Fibroblast of villous mesenchyme (primary cell): ENCODE measurements at regions not wholly inside any gene's neighbourhood (a gene's known extent, or its start where the extent isn't known, plus 50 kb on each side); places are given as distances from the start of the nearest gene placed in this dataset.

Source experiments
- DNase-seq: peaks from one replicate; pipeline ENCODE4 v3.0.0-alpha.2; 2010; ENCODE audit warnings: low read depth
- H3K4me3 ChIP-seq: 2 replicates; pipeline ENCODE4 v1.5.1; 2011; ENCODE audit warnings: low read depth, mild to moderate bottlenecking, low read length
- TF ChIP-seq, protein P1 (sequence below): IDR thresholded peaks from 2 replicates; pipeline ENCODE4 v1.5.1; 2012; ENCODE audit warnings: low read depth, mild to moderate bottlenecking, low read length; ENCODE audit not compliant: insufficient read depth

DNA sequence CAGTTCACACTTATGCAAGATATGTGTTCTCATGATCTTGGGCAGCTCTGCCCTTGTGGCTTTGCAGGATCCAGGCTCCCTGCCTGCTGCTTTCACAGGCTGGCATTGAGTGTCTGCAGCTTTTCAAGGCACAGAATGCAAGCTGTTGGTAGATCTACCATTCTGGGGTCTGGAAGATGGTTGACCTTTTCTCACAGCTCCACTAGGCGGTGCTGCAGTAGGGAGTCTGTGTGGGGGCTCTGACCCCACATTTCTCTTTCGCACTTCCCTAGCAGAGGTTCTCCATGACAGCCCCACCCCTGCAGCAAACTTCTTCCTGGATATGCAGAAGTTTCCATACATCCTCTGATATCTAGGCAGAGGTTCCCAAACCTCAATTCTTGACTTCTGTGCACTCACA, 500.5 kb downstream of the BRINP3 start:
- TF ChIP-seq, protein P1, sequence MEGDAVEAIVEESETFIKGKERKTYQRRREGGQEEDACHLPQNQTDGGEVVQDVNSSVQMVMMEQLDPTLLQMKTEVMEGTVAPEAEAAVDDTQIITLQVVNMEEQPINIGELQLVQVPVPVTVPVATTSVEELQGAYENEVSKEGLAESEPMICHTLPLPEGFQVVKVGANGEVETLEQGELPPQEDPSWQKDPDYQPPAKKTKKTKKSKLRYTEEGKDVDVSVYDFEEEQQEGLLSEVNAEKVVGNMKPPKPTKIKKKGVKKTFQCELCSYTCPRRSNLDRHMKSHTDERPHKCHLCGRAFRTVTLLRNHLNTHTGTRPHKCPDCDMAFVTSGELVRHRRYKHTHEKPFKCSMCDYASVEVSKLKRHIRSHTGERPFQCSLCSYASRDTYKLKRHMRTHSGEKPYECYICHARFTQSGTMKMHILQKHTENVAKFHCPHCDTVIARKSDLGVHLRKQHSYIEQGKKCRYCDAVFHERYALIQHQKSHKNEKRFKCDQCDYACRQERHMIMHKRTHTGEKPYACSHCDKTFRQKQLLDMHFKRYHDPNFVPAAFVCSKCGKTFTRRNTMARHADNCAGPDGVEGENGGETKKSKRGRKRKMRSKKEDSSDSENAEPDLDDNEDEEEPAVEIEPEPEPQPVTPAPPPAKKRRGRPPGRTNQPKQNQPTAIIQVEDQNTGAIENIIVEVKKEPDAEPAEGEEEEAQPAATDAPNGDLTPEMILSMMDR: no peak
- no peak for DNase-seq
- no peak overlapping the region for H3K4me3 ChIP-seq

DNA sequence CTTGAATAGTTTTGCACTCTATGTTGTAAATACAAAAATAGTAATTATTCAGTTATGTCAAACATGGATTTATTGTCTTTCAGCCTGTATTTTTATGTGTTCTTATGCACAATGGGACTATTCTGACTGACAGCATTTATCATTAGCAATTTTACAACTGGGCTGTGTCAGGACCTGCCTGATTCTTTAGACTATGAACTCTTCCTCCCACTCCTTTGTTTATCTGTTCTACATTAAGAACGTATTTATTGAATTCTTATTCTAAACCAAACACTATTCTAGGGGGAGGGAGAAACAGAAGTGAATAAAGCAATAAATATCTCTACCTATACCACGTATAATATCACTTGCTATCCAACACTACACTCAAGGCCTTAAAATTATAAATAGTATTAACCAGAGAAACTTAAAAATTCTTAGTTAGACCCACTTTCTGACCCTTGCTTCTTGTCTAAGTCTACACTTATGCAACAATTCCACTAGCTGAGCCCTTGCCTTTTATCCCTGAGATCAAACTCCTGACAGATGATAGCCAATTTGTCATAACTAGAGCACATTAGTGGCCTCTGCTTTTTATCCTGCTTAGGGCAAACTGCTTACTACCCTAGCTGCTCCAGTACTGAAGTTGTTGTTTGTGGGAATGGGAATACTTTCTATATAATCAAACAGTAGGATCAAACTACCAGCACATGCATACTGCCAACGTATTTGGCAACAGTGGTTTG, 494.3 kb downstream of the BRINP3 start:
- no peak overlapping the region for H3K4me3 ChIP-seq
- no peak for DNase-seq
- TF ChIP-seq, protein P1: no peak

DNA sequence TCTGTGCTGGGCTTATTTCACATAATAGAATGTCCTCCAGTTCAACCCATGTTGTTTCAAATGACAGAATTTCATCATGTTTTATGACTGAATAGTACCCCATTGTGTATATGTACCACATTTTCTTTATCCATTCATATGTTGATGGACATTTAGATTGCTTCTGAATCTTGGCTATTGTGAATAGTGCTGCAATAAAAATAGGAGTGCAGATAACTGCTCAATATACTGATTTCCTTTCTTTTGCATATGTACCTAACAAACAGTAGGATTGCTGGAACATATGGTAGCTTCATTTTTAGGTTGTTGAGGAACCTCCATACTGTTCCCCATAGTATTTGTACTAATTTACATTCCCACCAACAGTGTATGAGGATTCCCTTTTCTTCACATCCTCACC, 491.1 kb downstream of the BRINP3 start:
- TF ChIP-seq, protein P1: no peak
- H3K4me3 ChIP-seq: no peak overlapping the region
- DNase-seq: no peak

DNA sequence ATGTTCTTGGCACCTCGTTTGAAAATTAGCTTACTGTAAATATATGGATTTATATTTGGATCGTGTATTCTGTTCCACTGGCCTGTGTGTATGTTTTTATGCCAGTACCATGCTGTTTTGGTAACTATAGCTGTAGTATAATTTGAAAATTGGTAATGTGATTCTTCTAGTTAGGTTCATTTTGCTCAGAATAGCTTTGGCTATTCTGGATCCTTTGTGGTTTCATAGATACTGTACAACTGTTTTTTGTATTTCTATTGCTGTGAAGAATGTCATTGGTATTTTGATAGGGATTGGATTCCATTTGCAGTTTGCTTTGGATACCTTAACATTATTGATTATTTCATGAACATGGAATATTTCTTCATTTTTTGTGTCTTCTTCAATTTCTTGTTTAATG, 490.2 kb downstream of the BRINP3 start:
- no peak for DNase-seq
- no peak overlapping the region for H3K4me3 ChIP-seq
- TF ChIP-seq, protein P1: no peak

DNA sequence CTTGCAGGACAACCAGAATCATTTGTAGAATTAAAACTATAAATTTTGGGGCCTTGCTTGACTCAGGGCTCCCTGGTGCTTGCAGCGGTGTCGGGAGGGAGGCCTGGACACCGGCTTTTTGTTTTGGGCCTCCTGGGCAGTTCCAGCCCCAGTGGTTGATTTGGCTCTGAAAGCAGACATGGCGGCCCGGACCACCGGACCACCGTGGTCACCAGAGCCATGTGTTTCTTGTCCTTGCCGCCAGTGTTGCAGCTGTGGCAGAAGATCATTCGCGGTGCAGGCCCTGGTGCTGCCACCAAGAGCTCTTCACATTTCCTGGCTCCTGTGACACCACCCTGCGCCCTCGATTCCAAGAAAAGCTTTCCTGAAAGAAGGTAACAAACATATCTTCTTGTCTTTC, 484.8 kb downstream of the BRINP3 start:
- H3K4me3 ChIP-seq: no peak overlapping the region
- no peak for DNase-seq
- TF ChIP-seq, protein P1: no peak

DNA sequence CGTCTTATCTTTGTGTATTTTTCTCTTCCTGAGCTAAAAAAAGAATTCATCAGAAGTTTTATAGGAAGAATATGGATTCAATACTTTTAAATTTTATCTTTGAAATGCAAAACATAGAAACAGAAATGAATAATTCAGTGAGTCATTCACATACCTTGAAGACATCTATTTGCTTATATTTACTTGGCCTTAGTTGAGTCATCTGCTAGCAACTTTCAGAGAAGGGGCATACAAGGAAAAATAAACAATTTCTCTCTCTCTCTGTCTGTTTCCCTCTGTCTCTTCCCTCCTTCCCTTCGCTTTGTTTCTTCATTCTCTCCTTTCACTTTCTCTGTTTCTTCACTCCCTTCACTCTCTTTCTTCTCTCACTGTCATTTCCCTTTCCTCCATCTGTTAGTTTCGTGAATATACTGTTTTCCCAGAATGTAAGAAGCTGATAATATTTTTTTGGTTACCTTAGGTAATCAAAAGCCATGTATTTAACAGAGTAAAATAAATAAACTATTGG, 477.2 kb downstream of the BRINP3 start:
- DNase-seq: no peak
- no peak overlapping the region for H3K4me3 ChIP-seq
- TF ChIP-seq, protein P1: no peak

DNA sequence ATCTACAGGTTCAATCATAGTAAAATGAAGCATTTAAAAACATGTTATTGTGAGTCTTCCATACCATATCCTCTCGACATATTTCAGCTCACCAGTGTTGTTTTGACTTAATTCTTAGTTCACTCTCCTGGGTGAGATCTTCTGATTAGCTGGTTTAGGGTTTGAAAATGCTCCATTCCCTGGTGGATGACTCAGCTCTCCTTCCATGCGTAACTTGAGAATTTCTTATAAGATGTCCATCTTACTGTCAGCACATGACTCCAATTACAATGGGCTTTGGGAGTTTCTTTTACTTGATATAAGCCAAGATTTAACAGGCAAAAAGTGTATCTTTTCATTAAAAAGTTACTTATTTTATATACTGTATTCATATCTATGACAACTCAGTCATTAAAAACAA, 476.5 kb downstream of the BRINP3 start:
- TF ChIP-seq, protein P1: no peak
- no peak for DNase-seq
- no peak overlapping the region for H3K4me3 ChIP-seq
